HG03354 (cell line): ENCODE measurements at regions not wholly inside any gene's neighbourhood (a gene's known extent, or its start where the extent isn't known, plus 50 kb on each side); places are given as distances from the start of the nearest gene placed in this dataset.

Experiments
- ATAC-seq: cut with Tn5 transposase; IDR thresholded peaks from one replicate; pipeline ENCODE4 v1.9.1; 2021; ENCODE audit warnings: mild to moderate bottlenecking; ENCODE audit not compliant: unreplicated experiment, poor library complexity, severe bottlenecking

- ATAC-seq = no peak
Measured at GRCh38 chr7:42350801-42351200, 113.8 kb upstream of the GLI3 start.

- ATAC-seq = no peak
Measured at GRCh38 chr7:42348631-42349030, 111.6 kb upstream of the GLI3 start.

- ATAC-seq = no peak
Measured at GRCh38 chr7:42348071-42348470, 111.1 kb upstream of the GLI3 start.

GRCh38 chr7:42347616-42348015 is 110.6 kb upstream of the GLI3 start:
- no peak for ATAC-seq

GRCh38 chr7:42345478-42346299 is 108.7 kb upstream of the GLI3 start:
- ATAC-seq = no peak

GRCh38 chr7:42344198-42344755 is 107.3 kb upstream of the GLI3 start:
- no peak for ATAC-seq

GRCh38 chr7:42342381-42342780 is 105.4 kb upstream of the GLI3 start:
- no peak for ATAC-seq

GRCh38 chr7:42340436-42340835 is 103.4 kb upstream of the GLI3 start:
- no peak for ATAC-seq

GRCh38 chr7:42338916-42339540 is 102.0 kb upstream of the GLI3 start:
- ATAC-seq = no peak

- ATAC-seq = no peak
Measured at GRCh38 chr7:42338231-42338915, 101.4 kb upstream of the GLI3 start.

GRCh38 chr7:42337225-42337905 is 100.4 kb upstream of the GLI3 start:
- ATAC-seq = no peak

- no peak for ATAC-seq
Measured at GRCh38 chr7:42332605-42333222, 95.7 kb upstream of the GLI3 start.

- no peak for ATAC-seq
Measured at GRCh38 chr7:42319631-42320030, 82.6 kb upstream of the GLI3 start.

- ATAC-seq = no peak
Measured at GRCh38 chr7:42315631-42316030, 78.6 kb upstream of the GLI3 start.

- ATAC-seq = no peak
Measured at GRCh38 chr7:42315103-42315502, 78.1 kb upstream of the GLI3 start.

GRCh38 chr7:42314696-42315095 is 77.7 kb upstream of the GLI3 start:
- ATAC-seq = no peak

GRCh38 chr7:42311195-42311594 is 74.2 kb upstream of the GLI3 start:
- no peak for ATAC-seq

GRCh38 chr7:42292991-42293521 is 56.0 kb upstream of the GLI3 start:
- ATAC-seq = no peak

- no peak for ATAC-seq
Measured at GRCh38 chr7:42289473-42289872, 52.5 kb upstream of the GLI3 start.
